CD4-positive, alpha-beta T cell treated with Interleukin-15 for 4 hours (primary cell): ENCODE measurements at regions not wholly inside any gene's neighbourhood (a gene's known extent, or its start where the extent isn't known, plus 50 kb on each side); places are given as distances from the start of the nearest gene placed in this dataset.
"Not testable (repeated sequence)": the region's sequence is repeated elsewhere in the genome, so short reads cannot be mapped to it uniquely, and the experiment has no call there.

Experiments used
- DNase-seq: peaks from one replicate; pipeline ENCODE4 v3.0.0-alpha.2; 2020; ENCODE audit warnings: low spot score

- no peak for DNase-seq
These were observed 87.2 kb upstream of the NAV2 start for GRCh38 chr11:19625438-19625837.

- DNase-seq, result no peak
These were observed 94.7 kb upstream of the NAV2 start for GRCh38 chr11:19617696-19618523.

DNA sequence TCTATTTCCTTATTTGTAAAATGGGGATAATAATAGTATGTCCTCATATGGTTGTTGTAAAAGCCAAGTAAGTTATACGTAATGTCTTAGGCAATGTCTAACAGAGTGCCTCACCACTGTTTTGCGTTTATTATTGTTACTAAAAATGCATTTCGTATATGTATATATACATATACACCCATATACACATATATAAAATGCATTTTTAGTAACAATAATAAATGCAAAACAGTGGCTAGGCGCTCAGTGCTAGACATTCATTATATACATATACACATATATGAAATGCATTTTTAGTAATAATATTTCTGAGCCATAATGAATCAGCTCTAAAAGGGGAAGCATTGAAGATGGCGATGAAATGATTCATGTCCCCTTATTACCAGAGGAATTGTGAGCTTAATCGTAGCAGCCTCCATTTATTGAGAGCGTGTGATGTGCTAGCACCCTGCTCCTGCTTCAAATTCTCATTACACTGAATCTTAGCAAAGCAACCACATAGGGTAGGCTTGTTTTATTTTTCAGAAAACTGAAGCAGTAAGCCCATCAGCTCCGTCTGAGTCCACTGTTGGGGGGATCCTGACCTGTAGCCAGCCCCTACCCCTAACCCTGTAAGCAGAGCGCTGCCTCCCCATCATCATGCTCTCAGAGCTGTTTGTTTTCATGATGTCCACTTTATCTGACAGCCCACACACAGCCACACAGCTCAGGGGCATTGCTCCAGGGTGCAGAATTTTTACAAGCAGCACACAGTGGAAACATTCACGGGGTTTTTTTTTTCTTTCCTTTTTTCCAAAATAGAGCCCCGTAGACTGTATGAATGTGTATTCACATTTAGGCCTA lies 97.1 kb upstream of the NAV2 start:
- DNase-seq, result no peak

DNA sequence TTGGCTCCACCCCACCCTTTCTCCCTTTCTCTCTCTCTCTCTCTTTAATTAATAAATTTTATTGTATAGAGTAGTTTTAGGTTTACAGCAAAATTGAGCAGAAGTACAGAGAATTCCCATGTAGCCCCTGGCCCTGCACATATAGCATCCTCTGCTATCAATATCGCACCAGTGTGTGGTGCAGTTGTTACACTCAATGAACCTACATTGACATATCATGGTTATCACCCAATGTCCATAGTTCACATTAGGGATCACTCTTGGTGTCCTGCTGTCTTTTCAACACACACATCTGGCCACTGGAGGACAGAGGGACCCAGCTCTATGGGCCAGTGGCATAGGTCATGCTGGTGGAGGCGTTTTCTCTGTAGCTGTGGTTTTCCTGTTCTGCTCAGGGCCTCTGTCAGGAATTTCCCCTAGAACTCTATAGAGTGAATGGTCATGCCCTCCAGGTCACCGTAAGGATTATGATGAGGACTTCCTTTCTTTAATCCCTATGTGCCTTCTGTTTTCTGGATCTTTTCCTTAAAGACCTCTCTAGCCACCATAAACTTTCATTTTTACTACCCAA lies 98.2 kb upstream of the NAV2 start:
- no peak for DNase-seq

- not testable (repeated sequence) for DNase-seq
These were observed 100.6 kb upstream of the NAV2 start for GRCh38 chr11:19612025-19612424.

GRCh38 chr11:19607656-19608360 lies 104.8 kb upstream of the NAV2 start:
- no peak for DNase-seq

- no peak for DNase-seq
These were observed 105.6 kb upstream of the NAV2 start for GRCh38 chr11:19606856-19607655.

DNA sequence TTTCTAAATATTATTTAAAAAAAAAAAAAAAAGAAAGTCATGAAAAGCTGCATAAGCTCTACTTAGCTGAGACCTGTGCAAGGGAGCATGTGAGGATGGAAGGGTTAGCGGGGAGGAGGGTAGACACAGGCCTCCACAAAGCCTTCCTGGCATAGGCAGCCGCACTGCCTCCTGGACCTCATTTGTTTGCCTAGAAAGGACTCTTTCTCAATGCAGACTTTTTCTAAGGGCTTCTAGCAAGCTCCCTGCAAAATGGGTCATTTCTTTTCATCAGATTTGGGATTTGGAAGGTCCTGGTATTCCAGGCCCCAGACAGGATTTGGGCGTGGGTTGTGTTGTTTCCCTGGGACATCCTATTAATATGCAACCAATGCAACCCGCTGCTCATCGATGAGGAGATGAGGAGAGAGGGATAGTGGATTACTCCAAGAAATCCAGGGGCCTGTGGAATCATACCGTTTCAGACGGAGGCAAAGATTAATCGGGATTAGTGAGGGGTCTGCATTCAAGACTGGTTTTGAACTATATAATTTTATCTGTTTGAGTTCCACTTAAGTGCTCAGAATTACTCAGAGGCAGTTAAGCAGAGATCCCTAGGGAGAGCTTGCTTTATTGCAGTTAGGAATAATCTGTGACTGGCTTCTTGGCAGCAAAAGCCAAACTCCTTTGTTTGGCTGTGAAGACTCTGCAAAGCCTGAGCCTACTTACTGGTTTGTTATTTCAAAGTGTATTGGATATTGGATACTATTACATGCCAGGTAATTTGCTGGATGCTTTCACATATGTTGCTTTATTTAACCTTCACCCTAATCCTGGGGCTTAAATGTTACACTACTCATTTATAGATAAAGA lies 106.9 kb upstream of the NAV2 start:
- no peak for DNase-seq

DNA sequence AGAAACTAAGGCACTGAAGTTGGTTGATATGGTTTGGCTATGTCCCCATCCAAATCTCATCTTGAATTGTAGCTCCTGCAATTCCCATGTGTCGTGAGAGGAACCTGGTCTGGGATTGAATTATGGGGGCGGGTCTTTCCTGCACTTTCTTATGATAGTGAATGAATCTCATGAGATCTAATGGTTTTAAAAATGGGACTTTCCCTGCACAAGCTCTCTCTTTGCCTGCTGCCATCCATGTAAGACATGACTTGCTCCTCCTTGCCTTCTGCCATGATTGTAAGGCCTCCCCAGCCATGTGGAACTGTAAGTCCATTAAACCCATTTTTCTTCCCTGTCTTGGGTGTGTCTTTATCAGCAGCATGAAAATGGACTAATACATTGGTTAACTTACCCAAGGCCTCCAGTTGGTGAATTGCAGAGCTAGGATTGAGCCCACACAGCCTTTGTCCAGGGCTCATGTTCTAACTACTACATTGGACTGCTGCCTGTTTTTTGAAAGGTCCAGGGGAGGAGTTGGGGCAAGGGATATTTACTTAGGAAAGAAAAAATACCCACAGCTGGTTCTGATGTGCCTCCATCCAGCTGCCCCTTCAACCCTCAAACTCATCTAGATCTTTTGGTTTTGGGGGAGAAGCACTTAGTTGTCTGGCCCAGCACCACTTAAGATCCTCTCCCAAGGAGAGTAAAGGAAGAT lies 107.8 kb upstream of the NAV2 start:
- DNase-seq, result no peak

DNA sequence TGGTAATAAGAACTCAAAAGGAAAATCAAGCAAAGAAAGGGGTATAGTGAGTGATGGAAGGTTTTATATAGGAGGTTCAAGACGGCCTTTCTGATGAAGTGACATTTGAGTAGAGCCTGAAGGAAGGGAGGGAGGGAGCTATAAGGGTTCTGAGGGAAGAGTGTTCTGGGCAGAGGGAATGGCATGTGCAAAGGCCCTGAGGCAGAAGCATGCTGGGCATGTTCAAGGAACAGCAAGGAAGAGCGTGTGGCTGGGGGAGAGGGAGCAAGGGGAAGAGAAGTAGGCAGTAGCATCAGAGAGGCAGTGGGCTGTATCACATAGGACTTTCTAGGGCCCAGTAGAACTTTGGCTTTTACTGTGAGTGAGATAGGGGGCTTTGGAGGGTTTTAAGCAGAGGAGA lies 108.9 kb upstream of the NAV2 start:
- no peak for DNase-seq

DNA sequence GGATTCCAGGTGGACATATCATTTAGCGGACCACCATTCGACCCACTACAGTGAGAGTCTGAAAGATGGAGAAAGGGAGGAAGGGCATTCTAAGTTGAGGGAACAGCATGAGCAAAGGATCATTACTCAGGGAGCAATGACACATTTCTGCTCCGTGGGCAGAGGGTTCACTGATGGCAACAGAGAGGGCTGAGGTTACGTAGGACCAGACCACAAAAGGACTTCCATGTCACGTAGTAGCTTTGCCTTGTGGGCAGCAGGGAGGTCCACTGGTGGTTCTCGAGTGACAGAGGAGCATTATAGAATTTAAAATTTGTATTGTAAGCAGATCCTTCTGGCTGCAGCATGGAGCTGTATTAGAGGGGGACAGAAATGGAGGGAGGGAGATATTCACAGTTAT lies 109.7 kb upstream of the NAV2 start:
- DNase-seq, result no peak

GRCh38 chr11:19602406-19602805 lies 110.2 kb upstream of the NAV2 start:
- DNase-seq, result no peak

DNA sequence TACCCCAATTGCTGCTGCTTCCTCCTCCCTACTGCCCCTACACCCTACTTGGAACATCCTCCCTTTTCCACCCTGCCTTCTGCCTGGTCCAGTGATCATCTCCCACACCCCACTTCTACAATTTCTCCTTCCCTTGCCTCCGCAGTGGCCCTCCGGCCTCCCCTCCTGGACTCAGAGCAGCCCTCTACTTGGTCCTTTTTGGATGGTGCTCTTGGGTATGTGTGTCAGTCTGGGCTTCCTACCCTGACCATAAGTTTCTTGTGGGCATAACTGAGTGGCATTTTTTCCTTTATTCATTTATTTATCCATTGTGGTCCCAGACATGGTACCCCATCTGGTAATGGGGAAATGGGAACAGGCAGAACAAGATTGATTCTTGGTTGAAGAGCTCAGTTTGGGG lies 111.4 kb upstream of the NAV2 start:
- no peak for DNase-seq

DNA sequence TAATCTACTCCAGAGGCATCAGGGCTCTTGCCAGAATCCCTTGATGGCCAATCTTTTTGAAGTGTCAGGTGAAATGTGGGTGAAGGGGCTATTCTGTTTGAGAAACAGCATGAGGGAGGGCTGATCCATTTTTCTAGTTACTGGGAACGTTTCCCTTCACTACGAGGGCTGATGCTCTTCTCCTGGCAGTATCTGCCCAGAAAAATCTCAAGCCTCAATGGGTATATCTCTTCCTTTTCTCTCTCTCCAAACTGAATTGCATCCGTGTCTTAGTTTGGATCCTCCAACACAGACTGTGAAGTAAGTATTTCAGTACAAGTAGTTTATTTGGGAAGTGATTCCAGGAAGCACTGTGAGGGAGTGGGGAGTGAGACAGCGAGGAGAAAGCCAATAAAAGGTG lies 113.0 kb upstream of the NAV2 start:
- no peak for DNase-seq

DNA sequence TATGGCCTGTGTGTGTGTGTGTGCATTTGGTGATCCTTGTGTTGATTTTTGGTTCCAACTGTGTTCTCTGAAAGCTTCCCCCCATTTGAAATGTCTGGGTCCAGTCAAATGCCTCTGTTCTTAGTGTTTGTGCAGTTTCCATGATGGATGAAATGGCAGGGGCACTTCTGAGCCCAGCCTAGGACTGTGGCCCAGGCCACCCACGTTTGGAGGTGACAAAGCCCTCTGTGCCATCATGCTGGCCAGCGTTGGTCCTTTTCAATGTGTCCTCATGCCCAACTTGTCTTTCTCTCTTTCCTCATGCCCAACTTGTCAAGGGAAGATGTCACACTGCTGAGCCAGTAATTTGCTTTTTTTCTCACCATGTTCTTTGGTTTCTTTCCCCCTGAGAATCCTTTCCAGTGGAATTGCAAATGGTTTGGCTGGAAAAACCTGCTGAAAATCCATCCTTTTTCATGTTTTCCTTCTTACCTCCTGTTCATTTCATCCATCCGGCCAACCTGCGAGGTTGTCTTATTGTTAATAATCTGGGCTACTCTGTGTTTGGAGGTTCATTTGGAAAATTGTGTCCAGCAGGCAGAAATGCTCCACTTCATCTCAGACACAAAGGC lies 113.7 kb upstream of the NAV2 start:
- DNase-seq, result no peak

- no peak for DNase-seq
These were observed 114.2 kb upstream of the NAV2 start for GRCh38 chr11:19598456-19598855.

- DNase-seq, result no peak
These were observed 114.8 kb upstream of the NAV2 start for GRCh38 chr11:19597876-19598275.

DNA sequence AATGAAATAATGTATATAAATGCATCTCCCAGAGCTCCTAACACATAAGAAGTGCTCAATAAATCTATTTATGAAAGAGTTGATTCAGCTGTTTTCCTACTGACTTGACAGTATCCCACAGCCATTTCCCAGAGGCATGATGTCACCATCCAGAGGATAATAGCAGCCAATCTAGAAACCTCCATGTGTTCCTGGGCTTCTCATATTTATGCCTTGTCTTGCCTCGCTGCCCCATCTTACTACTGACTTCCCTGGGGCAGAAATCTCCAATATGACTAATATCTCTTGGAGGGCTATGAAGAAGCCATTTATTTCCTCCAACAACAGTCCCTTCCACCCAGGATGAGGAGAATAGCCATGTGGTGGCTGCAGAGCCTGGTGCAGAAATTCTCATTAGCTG lies 115.4 kb upstream of the NAV2 start:
- DNase-seq, result no peak
